Stimulated activated memory B cell treated with anti-CD40 and anti-IgM and Interleukin-4, amounts not matched to agents 10 μg/mL and 1 μg/mL and 100 μg/mL, for 72 hours (primary cell): ENCODE measurements at regions not wholly inside any gene's neighbourhood (a gene's known extent, or its start where the extent isn't known, plus 50 kb on each side); places are given as distances from the start of the nearest gene placed in this dataset.
"Not testable (repeated sequence)": the region's sequence is repeated elsewhere in the genome, so short reads cannot be mapped to it uniquely, and the experiment has no call there.

ENCODE experiments used
- ATAC-seq: fragments of 150-1000 bp; cut with Tn5 transposase; 2 replicates; pipeline ENCODE4 v1.10.0; 2021
- H3K27ac Mint-ChIP-seq: one replicate; pipeline ENCODE4 v1.8.0; 2022; ENCODE audit warnings: mild to moderate bottlenecking, mixed read lengths
- H3K27me3 Mint-ChIP-seq: one replicate; pipeline ENCODE4 v1.8.0; 2022; ENCODE audit warnings: mixed read lengths
- H3K36me3 Mint-ChIP-seq: one replicate; pipeline ENCODE4 v1.8.0; 2022; ENCODE audit warnings: mixed read lengths
- H3K4me1 Mint-ChIP-seq: one replicate; pipeline ENCODE4 v1.8.0; 2022; ENCODE audit warnings: mixed read lengths
- H3K4me3 Mint-ChIP-seq: one replicate; pipeline ENCODE4 v1.8.0; 2022; ENCODE audit warnings: mild to moderate bottlenecking, moderate library complexity, mixed read lengths
- H3K9me3 Mint-ChIP-seq: one replicate; pipeline ENCODE4 v1.8.0; 2022; ENCODE audit warnings: mixed read lengths

GRCh38 chr11:90635151-90635550 is 412.3 kb upstream of the CHORDC1 start:
- Mint-ChIP-seq H3K9me3 (peaks cover 3% of the 10 kb centered on the region), H3K27me3 (no peaks in the 10 kb centered on the region), H3K27ac (no peak overlapping the region), H3K4me3 (no peak overlapping the region), H3K4me1 (no peaks in the 10 kb centered on the region), H3K36me3 (no peaks in the 10 kb centered on the region)
- no peak for ATAC-seq

GRCh38 chr11:90630176-90630575 is 407.3 kb upstream of the CHORDC1 start:
- no peaks in the 10 kb centered on the region for H3K9me3 Mint-ChIP-seq
- no peak overlapping the region for H3K4me3 Mint-ChIP-seq
- ATAC-seq, result no peak

GRCh38 chr11:90629229-90629806 is 406.5 kb upstream of the CHORDC1 start:
- no peaks in the 10 kb centered on the region for H3K9me3 Mint-ChIP-seq
- no peaks in the 10 kb centered on the region for H3K36me3 Mint-ChIP-seq
- H3K4me1 Mint-ChIP-seq, result no peaks in the 10 kb centered on the region
- no peak overlapping the region for H3K4me3 Mint-ChIP-seq
- ATAC-seq, result no peak
- H3K27me3 Mint-ChIP-seq, result no peaks in the 10 kb centered on the region
- H3K27ac Mint-ChIP-seq, result no peak overlapping the region

More at GRCh38 chr11:90630176-90630575, 407.3 kb upstream of the CHORDC1 start:
- Mint-ChIP-seq H3K36me3 (no peaks in the 10 kb centered on the region), H3K4me1 (no peaks in the 10 kb centered on the region), H3K27ac (no peak overlapping the region), H3K27me3 (no peaks in the 10 kb centered on the region)

- H3K36me3 Mint-ChIP-seq, result no peaks in the 10 kb centered on the region
- H3K4me3 Mint-ChIP-seq, result no peak overlapping the region
- no peak overlapping the region for H3K27ac Mint-ChIP-seq
- no peak for ATAC-seq
- H3K27me3 Mint-ChIP-seq, result no peaks in the 10 kb centered on the region
- H3K4me1 Mint-ChIP-seq, result no peaks in the 10 kb centered on the region
- H3K9me3 Mint-ChIP-seq, result no peaks in the 10 kb centered on the region
Observed at GRCh38 chr11:90614318-90614717, 391.5 kb upstream of the CHORDC1 start.

GRCh38 chr11:90613037-90613436 is 390.2 kb upstream of the CHORDC1 start:
- H3K27me3 Mint-ChIP-seq, H3K27ac Mint-ChIP-seq, H3K4me3 Mint-ChIP-seq, H3K4me1 Mint-ChIP-seq, H3K9me3 Mint-ChIP-seq, ATAC-seq, H3K36me3 Mint-ChIP-seq: not testable (repeated sequence)

- no peak overlapping the region for H3K27ac Mint-ChIP-seq
- ATAC-seq, result no peak
- no peaks in the 10 kb centered on the region for H3K27me3 Mint-ChIP-seq
- peaks cover 9% of the 10 kb centered on the region for H3K9me3 Mint-ChIP-seq
- no peaks in the 10 kb centered on the region for H3K36me3 Mint-ChIP-seq
- no peak overlapping the region for H3K4me3 Mint-ChIP-seq
- no peaks in the 10 kb centered on the region for H3K4me1 Mint-ChIP-seq
Observed at GRCh38 chr11:90606721-90607120, 383.9 kb upstream of the CHORDC1 start.

GRCh38 chr11:90601261-90601660 is 378.4 kb upstream of the CHORDC1 start:
- H3K4me1 Mint-ChIP-seq, result no peaks in the 10 kb centered on the region
- no peak overlapping the region for H3K27ac Mint-ChIP-seq
- H3K9me3 Mint-ChIP-seq, result peaks cover 6% of the 10 kb centered on the region
- no peak for ATAC-seq
- no peak overlapping the region for H3K4me3 Mint-ChIP-seq
- no peaks in the 10 kb centered on the region for H3K36me3 Mint-ChIP-seq
- no peaks in the 10 kb centered on the region for H3K27me3 Mint-ChIP-seq

- no peak for ATAC-seq
- Mint-ChIP-seq H3K36me3 (no peaks in the 10 kb centered on the region), H3K27me3 (no peaks in the 10 kb centered on the region), H3K4me1 (no peaks in the 10 kb centered on the region), H3K4me3 (no peak overlapping the region), H3K9me3 (no peaks in the 10 kb centered on the region), H3K27ac (no peak overlapping the region)
Observed at GRCh38 chr11:90594658-90595057, 371.8 kb upstream of the CHORDC1 start.

- H3K36me3 Mint-ChIP-seq, result no peaks in the 10 kb centered on the region
- H3K4me1 Mint-ChIP-seq, result no peaks in the 10 kb centered on the region
- H3K27me3 Mint-ChIP-seq, result no peaks in the 10 kb centered on the region
- no peak for ATAC-seq
- H3K4me3 Mint-ChIP-seq, result no peak overlapping the region
- H3K27ac Mint-ChIP-seq, result no peak overlapping the region
- H3K9me3 Mint-ChIP-seq, result no peaks in the 10 kb centered on the region
Observed at GRCh38 chr11:90593099-90593498, 370.2 kb upstream of the CHORDC1 start.

GRCh38 chr11:90590286-90590685 is 367.4 kb upstream of the CHORDC1 start:
- ATAC-seq, result no peak
- Mint-ChIP-seq H3K9me3 (no peaks in the 10 kb centered on the region), H3K36me3 (no peaks in the 10 kb centered on the region), H3K27ac (no peak overlapping the region), H3K4me3 (no peak overlapping the region), H3K4me1 (no peaks in the 10 kb centered on the region), H3K27me3 (no peaks in the 10 kb centered on the region)

- Mint-ChIP-seq H3K27me3 (no peaks in the 10 kb centered on the region), H3K4me1 (no peaks in the 10 kb centered on the region), H3K27ac (no peak overlapping the region), H3K36me3 (no peaks in the 10 kb centered on the region), H3K9me3 (no peaks in the 10 kb centered on the region), H3K4me3 (no peak overlapping the region)
- ATAC-seq, result no peak
Observed at GRCh38 chr11:90589735-90590134, 366.9 kb upstream of the CHORDC1 start.

GRCh38 chr11:90587896-90588295 is 365.0 kb upstream of the CHORDC1 start:
- Mint-ChIP-seq H3K9me3 (no peaks in the 10 kb centered on the region), H3K36me3 (no peaks in the 10 kb centered on the region), H3K27ac (no peak overlapping the region), H3K4me3 (no peak overlapping the region), H3K4me1 (no peaks in the 10 kb centered on the region), H3K27me3 (no peaks in the 10 kb centered on the region)
- no peak for ATAC-seq

GRCh38 chr11:90585491-90585890 is 362.6 kb upstream of the CHORDC1 start:
- H3K4me3 Mint-ChIP-seq, result no peak overlapping the region
- H3K36me3 Mint-ChIP-seq, result no peaks in the 10 kb centered on the region
- no peaks in the 10 kb centered on the region for H3K27me3 Mint-ChIP-seq
- no peak for ATAC-seq
- H3K9me3 Mint-ChIP-seq, result peaks cover 8% of the 10 kb centered on the region
- H3K27ac Mint-ChIP-seq, result no peak overlapping the region
- no peaks in the 10 kb centered on the region for H3K4me1 Mint-ChIP-seq

GRCh38 chr11:90582999-90583398 is 360.1 kb upstream of the CHORDC1 start:
- not testable (repeated sequence) for H3K36me3 Mint-ChIP-seq, H3K4me1 Mint-ChIP-seq, H3K4me3 Mint-ChIP-seq, H3K9me3 Mint-ChIP-seq, H3K27me3 Mint-ChIP-seq, ATAC-seq, H3K27ac Mint-ChIP-seq

- H3K36me3 Mint-ChIP-seq, result no peaks in the 10 kb centered on the region
- H3K9me3 Mint-ChIP-seq, result no peaks in the 10 kb centered on the region
- H3K4me1 Mint-ChIP-seq, result no peaks in the 10 kb centered on the region
- H3K27me3 Mint-ChIP-seq, result no peaks in the 10 kb centered on the region
- ATAC-seq, result no peak
- H3K27ac Mint-ChIP-seq, result no peak overlapping the region
- no peak overlapping the region for H3K4me3 Mint-ChIP-seq
Observed at GRCh38 chr11:90564531-90564930, 341.7 kb upstream of the CHORDC1 start.

GRCh38 chr11:90558328-90558865 is 335.5 kb upstream of the CHORDC1 start:
- Mint-ChIP-seq H3K27me3 (no peaks in the 10 kb centered on the region), H3K4me1 (no peaks in the 10 kb centered on the region), H3K36me3 (no peaks in the 10 kb centered on the region), H3K27ac (no peak overlapping the region), H3K4me3 (no peak overlapping the region), H3K9me3 (peaks cover 3% of the 10 kb centered on the region)
- ATAC-seq, result no peak

GRCh38 chr11:90556606-90557005 is 333.8 kb upstream of the CHORDC1 start:
- Mint-ChIP-seq H3K4me3 (no peak overlapping the region), H3K27me3 (no peaks in the 10 kb centered on the region), H3K9me3 (peaks cover 3% of the 10 kb centered on the region), H3K27ac (no peak overlapping the region), H3K4me1 (no peaks in the 10 kb centered on the region), H3K36me3 (no peaks in the 10 kb centered on the region)
- no peak for ATAC-seq
